Hypothalamus (tissue), 51 donors: ENCODE measurements at regions not wholly inside any gene's neighbourhood (a gene's known extent, or its start where the extent isn't known, plus 50 kb on each side); places are given as distances from the start of the nearest gene placed in this dataset.
"Not testable (repeated sequence)": the region's sequence is repeated elsewhere in the genome, so short reads cannot be mapped to it uniquely, and the experiment has no call there.

Experiments
- DNase-seq, 51 donors: peaks; one replicate each; lab custom pipeline; 2025; lab: John Stamatoyannopoulos, UW

DNA sequence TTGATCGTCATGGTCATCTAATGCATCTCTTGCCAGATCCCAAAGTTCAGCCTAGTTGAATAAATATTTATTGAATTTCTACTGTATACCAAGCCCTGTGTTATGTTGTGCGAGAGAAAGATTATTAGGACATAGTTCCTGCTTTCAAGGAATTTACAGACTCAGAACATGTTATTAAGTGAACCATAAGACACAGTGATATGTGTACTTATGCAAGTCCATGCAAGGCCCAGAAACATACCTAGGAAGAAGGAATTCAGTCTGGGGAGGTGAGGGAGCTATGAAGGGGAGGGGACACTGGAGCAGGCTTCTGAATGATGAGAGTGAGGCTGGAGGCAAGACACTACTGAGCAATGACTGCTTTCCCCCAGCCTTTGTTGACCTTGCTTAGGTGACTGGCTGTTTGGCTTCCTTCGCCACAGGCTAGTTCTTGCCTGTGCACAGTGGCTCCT is 81.4 kb downstream of the ACAA2 start:
- DNase-seq, result no peak

DNA sequence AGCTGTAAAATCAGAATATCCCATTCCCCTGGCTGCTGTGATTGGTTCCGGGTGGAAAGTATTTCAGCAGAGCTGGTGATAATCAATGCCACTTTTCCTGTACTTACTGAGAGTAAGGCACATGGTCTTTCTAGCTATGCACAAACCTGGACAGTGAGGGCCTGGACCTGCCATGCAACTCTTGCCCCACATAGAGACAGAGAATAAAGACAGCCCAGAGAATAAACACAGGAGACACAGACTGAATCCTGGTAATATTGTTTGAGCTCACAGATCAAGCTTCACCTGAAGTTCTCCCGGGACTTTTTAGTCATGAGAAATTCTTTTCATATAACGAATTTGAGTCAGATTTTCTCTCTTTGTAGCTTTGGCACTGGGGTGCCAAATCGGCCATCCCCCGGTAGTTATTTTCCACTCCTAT is 81.9 kb downstream of the ACAA2 start:
- no peak for DNase-seq

DNA sequence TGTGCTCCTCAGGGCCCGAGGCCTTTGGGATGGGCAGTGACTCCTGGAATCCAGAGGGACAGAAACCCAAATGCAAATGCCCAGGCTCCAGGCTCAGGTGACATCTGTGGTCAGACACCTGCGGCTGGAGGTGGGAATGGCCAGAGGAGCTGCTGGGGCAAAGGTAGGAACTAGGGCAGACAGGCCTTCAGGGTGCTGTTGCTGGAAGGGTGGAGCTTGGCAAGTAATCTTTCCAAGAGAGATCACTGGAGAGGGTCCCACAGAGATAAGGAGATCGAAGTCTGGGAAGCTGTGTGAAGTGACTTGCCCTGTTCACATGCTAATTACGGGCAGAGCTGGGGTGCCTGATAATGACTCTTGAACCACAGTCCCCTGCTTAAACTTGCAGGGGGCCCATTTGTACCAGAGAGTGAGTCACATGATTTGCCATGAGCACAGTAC is 82.4 kb downstream of the ACAA2 start:
- DNase-seq, result no peak

DNA sequence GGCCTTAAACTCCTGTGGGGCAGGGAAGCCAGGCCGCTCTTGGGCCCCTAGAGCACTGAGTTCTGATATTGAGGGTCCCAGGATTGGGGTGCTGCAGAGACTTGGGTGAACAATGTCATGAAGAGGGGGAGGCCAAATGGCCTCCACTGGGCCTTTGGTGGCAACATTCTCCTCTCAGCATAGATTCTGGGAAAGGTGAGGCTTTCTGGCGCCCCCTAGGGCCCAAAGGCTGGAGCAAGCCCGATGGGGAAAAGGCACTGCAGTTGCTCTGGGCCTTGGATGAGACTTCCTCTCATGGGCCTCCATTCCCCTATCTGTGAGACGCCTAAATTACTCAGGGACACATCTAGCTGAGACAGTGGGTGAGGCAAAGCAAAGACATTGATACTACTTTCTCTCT is 84.8 kb downstream of the ACAA2 start:
- DNase-seq, result peak in 10 of 51 donors; percentile 2 to 23 (median 10)

DNA sequence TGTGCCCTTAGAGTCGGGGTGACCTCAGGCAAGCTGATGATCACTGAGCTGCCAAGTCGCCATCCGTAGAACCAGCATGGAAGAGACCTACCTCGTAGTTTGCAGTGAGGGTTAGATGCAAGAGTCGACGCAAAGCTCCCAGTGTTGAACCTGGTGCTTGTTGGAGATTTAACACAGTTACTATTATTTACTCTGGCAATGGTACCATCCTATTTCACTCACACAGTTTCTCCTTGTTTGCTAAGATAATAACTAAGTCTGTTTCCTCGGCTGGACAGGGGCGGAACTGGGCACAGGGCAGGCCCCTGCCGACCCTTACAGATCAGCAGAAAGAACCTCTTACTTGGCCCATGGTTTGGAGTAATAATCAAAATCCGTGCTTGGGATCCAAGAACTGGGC is 85.5 kb downstream of the ACAA2 start:
- DNase-seq, result no peak

DNA sequence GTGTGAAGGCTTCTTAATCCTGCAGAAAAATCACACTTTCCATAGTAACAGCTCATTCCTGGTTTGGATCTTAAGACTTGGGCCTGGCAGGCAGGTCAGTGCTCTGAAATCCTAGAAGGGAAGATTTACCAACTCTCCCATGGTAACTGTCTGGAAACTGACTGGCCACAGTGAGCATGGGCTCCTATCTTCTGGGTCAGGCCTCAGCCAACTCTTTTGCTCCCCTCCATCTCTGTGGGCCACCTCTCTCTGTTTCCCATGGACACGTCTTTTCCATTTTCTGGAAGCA is 86.7 kb downstream of the ACAA2 start:
- DNase-seq, result no peak

DNA sequence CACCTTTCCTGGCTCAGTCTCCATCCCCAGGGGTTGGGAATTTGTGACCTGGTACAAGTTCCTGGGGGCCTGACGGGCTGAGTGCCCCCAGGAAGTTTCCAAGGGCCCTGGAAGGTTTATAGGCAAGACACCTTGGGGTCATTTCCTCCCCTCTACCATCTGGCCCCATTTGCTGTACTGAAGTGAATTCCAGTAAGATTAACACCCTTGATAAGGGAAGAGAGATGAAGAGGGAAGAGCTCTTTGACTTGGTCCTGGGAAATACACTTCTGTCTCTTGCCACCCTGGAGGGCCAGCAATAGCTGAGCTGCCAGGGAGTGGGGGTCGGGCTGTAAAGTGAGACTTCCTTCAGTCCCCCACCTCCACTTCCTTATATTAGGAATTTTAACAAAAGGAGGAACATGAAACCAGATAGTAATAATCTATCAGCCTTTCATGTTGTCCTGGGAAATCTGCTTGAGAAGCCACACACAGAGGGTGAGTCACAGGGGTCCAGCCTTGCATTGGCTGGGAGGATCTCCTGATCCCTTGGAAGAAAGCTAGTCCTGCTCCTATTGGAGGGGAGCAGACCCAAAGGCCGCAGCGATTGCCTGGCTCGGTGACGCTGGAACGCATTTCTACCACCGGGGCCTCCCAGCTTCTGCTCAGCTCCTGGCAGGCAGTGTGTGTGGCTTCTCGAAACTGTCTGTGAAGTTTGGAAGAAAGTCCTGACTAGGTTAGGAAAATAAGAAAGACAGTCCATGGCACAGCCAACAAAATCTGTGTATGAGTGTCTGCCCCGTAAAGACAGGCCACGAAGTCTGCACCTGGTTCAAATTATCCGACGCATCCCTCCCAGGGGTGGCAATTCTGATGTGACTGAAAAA is 87.3 kb downstream of the ACAA2 start:
- peak in 9 of 51 donors; percentile 3 to 47 (median 22) for DNase-seq

DNA sequence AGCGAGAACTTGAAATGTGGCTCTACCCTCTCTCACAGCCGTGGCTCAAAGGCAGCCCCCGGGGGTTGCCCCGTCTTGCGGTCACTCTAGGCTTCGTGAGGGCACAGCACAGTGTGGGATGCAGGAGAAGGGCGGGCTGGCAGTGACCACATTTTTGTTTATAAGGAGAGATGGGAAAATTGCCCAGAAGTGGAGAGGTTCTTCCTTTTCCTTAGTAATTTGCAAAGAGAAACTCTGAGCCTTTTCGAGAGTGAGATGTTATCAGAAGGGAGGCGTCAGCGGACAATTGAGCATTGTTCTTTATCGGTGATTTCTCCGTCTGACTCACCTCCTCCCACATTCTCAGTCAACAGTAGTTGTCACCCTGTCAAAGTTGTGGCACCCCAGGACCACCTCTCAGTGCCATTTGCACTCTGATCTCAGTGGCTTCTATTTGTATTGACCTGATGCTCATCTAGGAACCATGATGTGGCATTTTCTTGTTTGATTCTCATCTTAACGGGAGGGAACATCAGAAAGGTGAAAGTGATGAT is 89.6 kb downstream of the ACAA2 start:
- DNase-seq, result no peak

DNA sequence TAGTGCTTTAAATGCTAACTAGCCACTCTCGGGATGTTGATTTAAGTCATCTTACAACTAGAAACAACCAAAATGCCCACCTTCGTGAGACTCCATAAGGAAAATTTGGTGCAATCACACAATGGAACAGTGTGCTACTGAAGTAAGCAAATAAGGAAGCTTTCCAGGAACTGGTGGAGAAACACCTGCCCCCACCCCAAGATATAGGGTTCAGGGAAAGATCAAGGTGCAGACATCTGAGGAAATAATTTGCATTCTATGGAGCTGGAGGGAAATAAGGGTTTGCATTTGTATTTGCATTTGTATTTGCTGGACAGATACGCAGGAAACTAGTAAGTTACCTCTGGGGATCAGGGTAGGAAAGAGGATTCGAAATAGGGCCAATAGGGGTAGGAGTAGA is 90.9 kb downstream of the ACAA2 start:
- DNase-seq, result no peak

DNA sequence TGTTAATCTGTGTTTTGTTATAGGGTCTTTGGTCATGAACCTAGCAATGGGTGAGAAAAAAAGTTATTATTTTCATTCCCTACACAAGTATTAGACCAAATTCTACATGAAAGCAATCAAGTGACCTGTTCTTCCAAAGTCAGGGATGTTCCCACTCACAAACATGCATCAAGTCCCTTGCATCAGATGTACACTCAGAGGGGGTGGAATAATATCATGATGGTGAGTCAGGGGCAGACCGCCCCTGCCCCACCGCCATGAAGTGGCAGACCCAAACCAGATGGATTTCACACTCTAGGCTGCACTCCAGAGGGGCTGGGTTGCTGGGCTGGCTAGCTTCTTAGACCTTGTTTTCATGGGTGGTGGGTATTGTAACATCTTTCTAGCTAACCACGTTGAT is 91.4 kb downstream of the ACAA2 start:
- no peak for DNase-seq

DNA sequence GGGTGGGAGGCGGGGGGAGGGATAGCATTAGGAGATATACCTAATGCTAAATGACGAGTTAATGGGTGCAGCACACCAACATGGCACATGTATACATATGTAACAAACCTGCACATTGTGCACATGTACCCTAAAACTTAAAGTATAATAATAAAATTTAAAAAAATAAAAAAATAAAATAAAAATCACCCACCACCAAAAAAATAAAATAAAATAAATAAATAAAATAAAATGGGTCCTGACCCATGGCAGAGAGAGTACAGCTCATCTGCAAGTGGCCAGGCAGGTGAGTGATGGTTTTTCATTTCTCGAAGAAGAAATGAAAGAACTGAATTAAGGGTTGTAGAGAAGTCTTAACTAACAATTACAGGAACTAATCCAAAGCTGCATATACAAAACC is 92.4 kb downstream of the ACAA2 start:
- not testable (repeated sequence) for DNase-seq

DNA sequence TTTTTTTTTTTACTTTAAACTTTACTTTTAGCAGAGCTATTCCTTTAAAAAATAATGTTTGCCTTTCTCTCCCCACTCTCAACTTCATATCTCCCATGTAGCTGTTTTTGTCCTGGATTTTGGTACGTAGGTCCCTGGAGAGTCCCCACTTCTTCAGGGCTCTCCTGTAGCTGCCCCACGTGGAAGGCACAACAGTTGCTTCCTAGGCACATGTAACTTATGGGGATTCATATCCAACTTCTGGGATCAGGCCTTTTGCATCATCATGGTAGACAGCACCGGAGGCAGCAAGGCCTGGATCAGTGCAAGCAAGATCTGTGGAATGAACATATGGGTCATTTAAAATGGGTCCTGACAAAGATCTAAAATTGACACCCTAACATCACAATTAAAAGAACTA is 95.7 kb downstream of the ACAA2 start:
- no peak for DNase-seq

DNA sequence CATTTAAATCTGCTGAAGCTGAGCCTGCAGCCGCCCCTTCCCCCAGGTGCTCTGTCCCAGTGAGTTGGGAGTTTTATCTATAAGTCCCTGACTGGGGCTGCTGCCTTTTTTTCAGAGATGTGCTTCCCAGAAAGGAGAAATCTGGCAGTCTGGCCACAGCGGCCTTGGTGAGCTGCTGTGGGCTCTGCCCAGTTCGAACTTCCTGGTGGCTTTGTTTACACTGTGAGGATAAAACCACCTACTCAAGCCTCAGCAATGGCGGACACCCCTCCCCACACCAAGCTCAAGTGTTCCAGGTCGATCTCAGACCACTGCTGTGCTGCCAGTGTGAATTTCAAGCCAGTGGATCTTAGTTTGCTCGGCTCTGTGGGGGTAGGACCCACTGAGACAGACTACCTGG is 97.3 kb downstream of the ACAA2 start:
- no peak for DNase-seq

DNA sequence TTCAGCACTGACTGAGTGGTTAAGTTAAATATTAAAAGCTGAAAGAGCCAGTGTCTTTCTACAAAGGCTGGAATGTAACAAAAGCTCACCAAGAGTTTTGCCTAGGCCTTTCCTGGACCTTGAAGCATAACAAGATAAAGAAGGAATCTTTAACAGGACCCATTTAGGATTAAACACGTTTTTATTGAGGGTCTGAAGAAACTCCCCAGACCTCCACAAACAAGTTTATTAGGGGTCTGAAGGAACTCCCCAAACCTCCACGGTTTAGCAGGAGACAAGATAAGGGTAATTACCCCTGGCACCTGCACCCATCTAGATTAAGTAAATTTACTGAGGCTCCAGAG is 104.0 kb downstream of the ACAA2 start:
- DNase-seq, result no peak

DNA sequence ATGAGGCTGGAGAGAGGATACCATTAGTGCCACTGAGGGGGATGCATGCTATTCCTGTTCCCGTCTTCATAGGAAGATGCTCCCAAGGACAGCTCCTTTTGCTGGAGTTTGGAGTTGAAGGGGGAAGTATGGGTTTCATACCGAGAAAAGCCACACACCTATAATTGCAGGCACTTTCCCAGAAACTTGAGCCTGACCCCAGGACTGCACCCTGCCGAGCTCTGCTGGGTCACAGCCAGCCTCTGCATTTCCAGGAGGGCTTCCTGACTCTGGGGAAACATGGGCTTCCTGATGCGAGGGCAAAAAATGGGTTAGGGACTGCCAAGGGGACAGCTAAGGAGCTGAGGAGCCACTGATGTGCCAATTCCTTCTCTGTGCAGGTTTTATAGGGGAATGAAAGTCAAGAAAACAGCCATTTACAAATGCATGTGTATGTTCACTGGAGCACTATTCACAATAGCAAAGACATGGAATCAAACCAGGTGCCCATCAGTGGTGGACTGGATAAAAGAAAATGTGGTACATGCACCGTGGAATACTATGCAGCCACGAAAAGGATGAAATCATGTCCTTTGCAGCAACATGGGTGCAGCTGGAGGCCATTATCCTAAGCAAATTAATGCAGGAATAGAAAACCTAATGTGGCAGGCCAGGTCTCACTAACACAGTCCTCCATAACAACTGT is 104.5 kb downstream of the ACAA2 start:
- DNase-seq, result no peak

DNA sequence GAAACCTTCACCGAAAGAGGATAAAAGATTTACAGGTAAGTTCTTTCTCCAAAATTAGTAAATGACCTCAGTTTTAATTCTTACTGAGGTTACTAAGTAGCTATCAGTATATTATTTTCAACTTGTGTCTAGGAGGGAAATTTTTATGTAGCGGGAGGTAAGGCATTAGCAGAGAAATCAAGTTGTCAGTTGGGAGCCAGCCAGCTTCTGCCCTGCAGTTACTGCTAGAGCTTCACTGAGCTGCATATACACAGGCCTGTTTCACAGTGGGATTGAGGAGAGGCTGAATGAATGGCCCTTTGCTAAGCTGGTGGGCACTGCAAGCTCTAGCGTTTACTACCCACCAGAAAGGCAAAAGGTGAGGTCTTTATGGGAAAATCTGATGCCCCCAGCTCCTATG is 105.7 kb downstream of the ACAA2 start:
- no peak for DNase-seq

DNA sequence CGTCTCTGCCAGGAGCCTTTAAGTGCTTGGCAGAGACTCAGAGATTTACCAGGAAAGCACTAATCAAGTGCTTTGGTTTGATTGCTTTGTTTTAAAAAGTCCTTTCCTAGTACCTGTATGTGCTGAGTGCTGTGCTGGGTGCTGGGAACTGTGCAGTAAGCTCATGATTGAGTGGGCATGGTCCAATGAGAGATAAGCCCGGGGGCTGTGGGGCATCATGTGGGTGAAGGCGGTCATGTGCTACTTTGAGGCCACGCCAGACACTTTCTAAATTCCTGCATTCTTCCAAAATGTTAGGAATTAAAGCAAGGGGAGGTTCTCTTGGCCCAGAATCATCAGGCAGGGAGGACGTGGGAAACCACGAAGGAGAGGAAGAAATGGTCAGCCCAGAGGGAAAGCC is 109.0 kb downstream of the ACAA2 start:
- DNase-seq, result no peak

DNA sequence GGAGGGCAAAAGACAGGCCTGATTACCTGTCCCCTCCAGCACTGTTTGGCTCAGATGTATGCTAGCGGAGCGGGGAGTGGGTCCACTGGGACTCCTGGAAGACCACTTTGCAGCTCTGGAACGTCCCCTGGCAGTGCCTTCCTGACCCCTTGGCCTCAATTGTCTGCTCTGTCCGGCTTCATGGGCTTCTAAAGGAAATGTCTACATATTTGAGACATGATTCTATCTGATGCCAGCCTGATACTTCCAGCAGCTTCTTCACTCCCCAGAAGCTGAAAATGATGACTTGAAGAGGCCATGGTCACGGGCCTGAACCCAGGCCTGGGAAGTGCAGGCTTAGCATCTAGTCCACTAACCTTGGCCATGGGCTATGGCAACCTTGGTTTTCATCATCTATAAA is 112.1 kb downstream of the ACAA2 start:
- DNase-seq, result no peak

DNA sequence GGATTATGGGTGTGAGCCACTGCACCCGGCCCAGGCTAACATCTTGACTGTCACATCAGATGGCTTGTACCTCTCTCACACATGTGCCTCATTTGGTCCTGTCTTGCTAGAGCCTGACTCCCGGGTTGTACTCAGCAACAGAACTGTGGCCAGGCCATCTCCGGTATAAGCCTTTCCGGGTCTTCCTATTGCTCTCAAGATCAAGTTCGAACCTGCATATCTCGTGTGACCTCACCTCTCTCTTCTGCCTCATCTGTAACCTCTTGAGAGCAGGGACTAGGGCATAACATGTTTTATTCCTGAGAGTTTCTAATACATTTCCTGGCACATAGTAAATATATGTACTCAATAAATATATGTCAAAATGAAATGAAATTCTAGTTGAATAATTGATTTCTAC is 114.0 kb downstream of the ACAA2 start:
- no peak for DNase-seq

DNA sequence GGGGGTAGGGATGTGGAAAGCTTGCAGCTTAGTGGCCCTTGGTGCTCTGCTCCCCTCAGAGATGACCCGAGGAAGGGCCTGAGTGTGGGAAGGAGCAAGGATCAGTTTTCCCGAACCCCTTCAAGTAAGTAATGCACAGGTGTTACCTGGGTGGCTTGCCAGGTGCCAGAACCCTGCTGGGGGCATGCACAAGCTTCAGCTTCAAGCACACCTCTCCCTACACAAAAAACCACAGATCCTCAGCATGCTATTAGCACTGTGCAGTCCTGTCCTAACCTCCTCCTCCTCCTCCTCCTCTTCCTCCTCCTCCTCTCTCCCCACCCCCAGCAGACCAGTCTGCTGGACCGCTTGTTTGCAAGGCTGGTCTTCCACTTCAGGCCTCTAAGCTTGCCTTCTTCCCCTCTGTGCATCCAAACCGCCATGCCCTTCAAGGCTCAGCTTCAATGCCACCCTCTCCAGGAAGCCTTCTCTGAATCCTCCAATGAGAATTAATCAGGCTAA is 114.8 kb downstream of the ACAA2 start:
- DNase-seq, result no peak

DNA sequence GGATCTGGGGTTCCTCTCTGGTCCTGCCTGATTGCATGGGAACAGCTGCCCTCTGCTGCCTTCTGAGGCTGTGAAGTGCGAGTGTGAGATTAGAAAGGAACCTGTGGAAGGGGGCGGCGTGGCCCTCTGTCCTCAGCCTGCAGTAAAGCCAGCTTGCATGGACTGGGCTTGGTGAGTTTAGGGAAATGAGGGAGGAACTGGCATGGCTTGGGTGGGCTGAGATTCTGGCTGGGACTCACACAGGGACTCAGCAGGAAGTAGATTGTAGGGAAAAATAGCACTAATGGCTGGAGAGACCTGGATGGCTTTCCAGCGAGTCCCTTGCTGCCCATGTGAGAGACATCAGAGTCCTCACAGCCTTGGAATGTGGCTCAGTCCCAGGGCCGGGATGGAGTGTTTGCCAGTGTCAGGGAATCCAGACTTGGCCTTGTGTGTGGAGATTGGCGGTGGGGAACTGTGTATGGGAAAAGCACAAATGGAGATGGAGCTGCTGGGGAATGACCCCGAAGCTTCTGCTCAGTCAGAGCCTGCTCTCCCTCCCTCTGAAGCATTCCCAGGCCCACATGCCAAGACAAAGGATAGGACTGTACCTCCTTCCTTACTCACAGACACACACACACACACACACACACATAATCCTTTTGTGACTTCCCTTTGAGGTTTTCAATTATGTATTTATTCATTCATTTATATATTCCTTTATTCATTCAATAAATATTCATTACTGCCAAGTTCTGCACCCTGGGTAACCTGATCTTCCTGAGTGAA is 115.4 kb downstream of the ACAA2 start:
- no peak for DNase-seq
